COLO668 (cell line): ENCODE measurements at regions not wholly inside any gene's neighbourhood (a gene's known extent, or its start where the extent isn't known, plus 50 kb on each side); places are given as distances from the start of the nearest gene placed in this dataset.
A peak's percentile ranks its signal among the peaks of the same experiment; 100 is the strongest.

Source experiments
- DNase-seq: peaks from one replicate; lab custom pipeline; 2025; ENCODE audit not compliant: unreplicated experiment; lab: John Stamatoyannopoulos, UW

- DNase-seq = no peak
Observed at GRCh38 chr2:15776992-15777702, 163.2 kb upstream of the MYCN start.

- DNase-seq = no peak
Observed at GRCh38 chr2:15777795-15778371, 162.5 kb upstream of the MYCN start.

GRCh38 chr2:15778529-15779219 is 161.7 kb upstream of the MYCN start:
- no peak for DNase-seq

GRCh38 chr2:15779381-15780041 is 160.8 kb upstream of the MYCN start:
- DNase-seq = no peak

- no peak for DNase-seq
Observed at GRCh38 chr2:15780234-15780633, 160.1 kb upstream of the MYCN start.

GRCh38 chr2:15780912-15781574 is 159.3 kb upstream of the MYCN start:
- DNase-seq = no peak

- peak; percentile 25 for DNase-seq
Observed at GRCh38 chr2:15782009-15782751, 158.2 kb upstream of the MYCN start.

- no peak for DNase-seq
Observed at GRCh38 chr2:15782769-15783294, 157.5 kb upstream of the MYCN start.

GRCh38 chr2:15783489-15783888 is 156.9 kb upstream of the MYCN start:
- DNase-seq = no peak

GRCh38 chr2:15784106-15784885 is 156.1 kb upstream of the MYCN start:
- DNase-seq = no peak

GRCh38 chr2:15784886-15785801 is 155.2 kb upstream of the MYCN start:
- no peak for DNase-seq

- no peak for DNase-seq
Observed at GRCh38 chr2:15786003-15786654, 154.2 kb upstream of the MYCN start.

- no peak for DNase-seq
Observed at GRCh38 chr2:15786901-15787300, 153.4 kb upstream of the MYCN start.

- no peak for DNase-seq
Observed at GRCh38 chr2:15787535-15788454, 152.6 kb upstream of the MYCN start.

- DNase-seq = no peak
Observed at GRCh38 chr2:15788455-15788829, 151.9 kb upstream of the MYCN start.

- no peak for DNase-seq
Observed at GRCh38 chr2:15788830-15789229, 151.5 kb upstream of the MYCN start.
